Natural killer cell (primary cell): ENCODE measurements at regions not wholly inside any gene's neighbourhood (a gene's known extent, or its start where the extent isn't known, plus 50 kb on each side); places are given as distances from the start of the nearest gene placed in this dataset.

Experiments used
- ATAC-seq, 3 donors: fragments of 150-1000 bp in 2 of 3; fragments of 200-7000 bp in 1 of 3; cut with Tn5 transposase; 1 replicate in 1 of 3; 2 replicates in 2 of 3; pipeline ENCODE4 v1.10.0; 2021; ENCODE audit warnings: mild to moderate bottlenecking in 2 of 3, moderate library complexity in 2 of 3
- DNase-seq, 2 donors: peaks; one replicate each; pipeline versions ENCODE4 v3.0.0 to v3.0.0-alpha.2; 2013 to 2021; ENCODE audit warnings: mixed read lengths in 1 of 2
- H3K27ac ChIP-seq: one replicate; pipeline ENCODE4 v1.5.1; 2013; ENCODE audit warnings: mild to moderate bottlenecking, low read length
- H3K27me3 ChIP-seq: one replicate; pipeline ENCODE4 v1.6.1; 2013; ENCODE audit warnings: low read length; ENCODE audit not compliant: control insufficient read depth, insufficient read depth
- H3K36me3 ChIP-seq: one replicate; pipeline ENCODE4 v1.6.1; 2013; ENCODE audit warnings: low read length; ENCODE audit not compliant: control insufficient read depth, insufficient read depth
- H3K4me1 ChIP-seq: one replicate; pipeline ENCODE4 v1.6.1; 2013; ENCODE audit warnings: low read length; ENCODE audit not compliant: control insufficient read depth, insufficient read depth
- H3K4me3 ChIP-seq: one replicate; pipeline ENCODE4 v1.5.1; 2013; ENCODE audit warnings: low read length
- H3K9me3 ChIP-seq: one replicate; pipeline ENCODE4 v1.6.1; 2013; ENCODE audit warnings: low read length; ENCODE audit not compliant: control insufficient read depth, insufficient read depth
- H3K27ac Mint-ChIP-seq, 2 donors: one replicate each; pipeline ENCODE4 v1.8.0; 2022; ENCODE audit warnings: mild to moderate bottlenecking in 2 of 2, mixed read lengths in 2 of 2, moderate library complexity in 1 of 2
- H3K27me3 Mint-ChIP-seq, 2 donors: one replicate each; pipeline ENCODE4 v1.8.0; 2022; ENCODE audit warnings: low read depth in 2 of 2, mixed read lengths in 2 of 2
- H3K36me3 Mint-ChIP-seq: one replicate; pipeline ENCODE4 v1.8.0; 2022; ENCODE audit warnings: mixed read lengths
- H3K4me1 Mint-ChIP-seq, 2 donors: one replicate each; pipeline ENCODE4 v1.8.0; 2022; ENCODE audit warnings: mixed read lengths in 2 of 2
- H3K4me3 Mint-ChIP-seq: one replicate; pipeline ENCODE4 v1.8.0; 2022; ENCODE audit warnings: mild to moderate bottlenecking, moderate library complexity, mixed read lengths
- H3K9me3 Mint-ChIP-seq, 2 donors: one replicate each; pipeline ENCODE4 v1.8.0; 2022; ENCODE audit warnings: mixed read lengths in 2 of 2
- WGBS: methylation state at CpG from one replicate; pipeline ENCODE4 v1.1.7; 2013; ENCODE audit warnings: missing lambda C conversion rate; ENCODE audit not compliant: insufficient coverage; 5-methylcytosine and 5-hydroxymethylcytosine counted together
- intact Hi-C: fragments of 100-400 bp; cut with micrococcal nuclease; formaldehyde crosslinking; loops from one replicate; pipeline ENCODE4 v1.14.2; 2022
- TF ChIP-seq, protein P1 (sequence below): fragments of 200-600 bp; IDR thresholded peaks from one replicate; pipeline ENCODE4 v1.8.0; 2022; ENCODE audit warnings: antibody characterized with exemption

DNA sequence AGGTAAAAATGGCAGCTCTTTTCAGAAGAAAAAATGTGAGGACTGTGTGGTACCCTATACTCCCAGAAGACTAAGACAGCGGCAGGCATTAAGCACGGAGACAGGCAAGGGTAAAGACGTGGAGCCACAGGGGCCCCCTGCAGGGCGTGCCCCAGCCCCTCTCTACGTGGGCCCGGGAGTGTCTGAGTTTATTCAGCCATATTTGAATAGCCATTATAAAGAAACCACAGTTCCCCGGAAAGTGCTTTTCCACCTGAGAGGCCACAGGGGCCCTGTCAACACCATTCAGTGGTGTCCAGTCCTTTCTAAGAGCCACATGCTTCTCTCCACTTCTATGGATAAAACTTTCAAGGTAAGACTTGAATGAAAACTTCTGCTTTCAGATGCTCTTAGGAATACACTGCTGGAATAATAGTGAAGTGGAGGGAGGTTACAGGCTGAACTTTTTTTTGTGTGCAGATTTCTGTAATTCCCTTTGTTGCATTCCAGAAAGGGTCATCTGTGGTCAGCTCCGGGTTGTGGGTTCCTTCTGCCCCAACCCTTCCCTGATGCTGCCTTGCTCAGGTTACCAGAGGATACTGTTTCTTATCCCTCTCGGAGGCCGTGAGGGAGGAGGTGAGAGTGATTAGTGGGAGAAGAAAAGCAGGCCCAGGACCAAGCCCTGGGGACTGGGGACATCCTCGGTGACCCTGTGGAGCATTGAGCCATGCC is 58.4 kb downstream of the SLC25A47 start:
- DNase-seq (no peak), ATAC-seq (no peak)
- no peak overlapping the region for H3K4me3 Mint-ChIP-seq
- TF ChIP-seq, protein P1, sequence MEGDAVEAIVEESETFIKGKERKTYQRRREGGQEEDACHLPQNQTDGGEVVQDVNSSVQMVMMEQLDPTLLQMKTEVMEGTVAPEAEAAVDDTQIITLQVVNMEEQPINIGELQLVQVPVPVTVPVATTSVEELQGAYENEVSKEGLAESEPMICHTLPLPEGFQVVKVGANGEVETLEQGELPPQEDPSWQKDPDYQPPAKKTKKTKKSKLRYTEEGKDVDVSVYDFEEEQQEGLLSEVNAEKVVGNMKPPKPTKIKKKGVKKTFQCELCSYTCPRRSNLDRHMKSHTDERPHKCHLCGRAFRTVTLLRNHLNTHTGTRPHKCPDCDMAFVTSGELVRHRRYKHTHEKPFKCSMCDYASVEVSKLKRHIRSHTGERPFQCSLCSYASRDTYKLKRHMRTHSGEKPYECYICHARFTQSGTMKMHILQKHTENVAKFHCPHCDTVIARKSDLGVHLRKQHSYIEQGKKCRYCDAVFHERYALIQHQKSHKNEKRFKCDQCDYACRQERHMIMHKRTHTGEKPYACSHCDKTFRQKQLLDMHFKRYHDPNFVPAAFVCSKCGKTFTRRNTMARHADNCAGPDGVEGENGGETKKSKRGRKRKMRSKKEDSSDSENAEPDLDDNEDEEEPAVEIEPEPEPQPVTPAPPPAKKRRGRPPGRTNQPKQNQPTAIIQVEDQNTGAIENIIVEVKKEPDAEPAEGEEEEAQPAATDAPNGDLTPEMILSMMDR = no peak
- intact Hi-C loops = loop anchor here (2.0 to 10.0 kb wide), 4 partner anchors 93 to 1245 kb away; no protein-coding TSS in a partner anchor
- Histone ChIP-seq H3K9me3 (no peaks in the 10 kb centered on the region), H3K27ac (no peak overlapping the region), H3K36me3 (peaks cover 9% of the 10 kb centered on the region), H3K4me3 (no peak overlapping the region), H3K4me1 (peaks cover 13% of the 10 kb centered on the region), H3K27me3 (no peaks in the 10 kb centered on the region)
- H3K4me1 Mint-ChIP-seq = peaks cover 20 to 23% of the 10 kb centered on the region in 2 donors
- H3K27ac Mint-ChIP-seq = no peak overlapping the region
- H3K9me3 Mint-ChIP-seq = no peaks in the 10 kb centered on the region
- WGBS = 96% methylated on average over 11 of the region's 11 CpGs
- H3K36me3 Mint-ChIP-seq = no peaks in the 10 kb centered on the region
- peaks cover 0 to 3% of the 10 kb centered on the region in 2 donors for H3K27me3 Mint-ChIP-seq

DNA sequence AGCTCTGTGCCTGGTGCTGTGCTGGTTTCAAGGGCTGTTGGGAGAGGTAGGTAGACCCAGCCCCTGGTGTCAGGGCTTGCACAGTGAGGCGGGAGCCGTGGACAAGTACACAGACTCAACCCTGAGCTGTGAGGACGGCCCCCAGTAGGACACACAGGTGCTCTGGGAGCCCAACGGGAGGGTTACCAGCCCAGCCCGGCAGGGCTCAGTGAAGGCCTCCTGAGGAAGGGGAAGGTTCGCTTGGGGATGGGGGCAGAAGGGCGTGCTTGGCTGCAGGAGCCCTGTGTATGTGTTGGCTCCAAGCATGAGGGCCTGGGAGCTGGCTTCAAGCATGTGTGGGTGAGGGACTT is 58.9 kb downstream of the SLC25A47 start:
- Mint-ChIP-seq H3K27me3 (peaks cover 0 to 3% of the 10 kb centered on the region in 2 donors), H3K4me3 (no peak overlapping the region), H3K9me3 (no peaks in the 10 kb centered on the region), H3K36me3 (no peaks in the 10 kb centered on the region), H3K27ac (no peak overlapping the region), H3K4me1 (peaks cover 15 to 18% of the 10 kb centered on the region in 2 donors)
- WGBS = 88% methylated on average over 7 of the region's 7 CpGs
- H3K4me3 ChIP-seq = no peak overlapping the region
- DNase-seq (no peak), ATAC-seq (no peak)
- TF ChIP-seq, protein P1 = no peak
- no peak overlapping the region for H3K27ac ChIP-seq
- intact Hi-C loops = loop anchor here (2.0 to 10.0 kb wide), 4 partner anchors 93 to 1245 kb away; no protein-coding TSS in a partner anchor
- H3K36me3 ChIP-seq = peaks cover 9% of the 10 kb centered on the region
- H3K27me3 ChIP-seq = no peaks in the 10 kb centered on the region
- peaks cover 8% of the 10 kb centered on the region for H3K4me1 ChIP-seq
- no peaks in the 10 kb centered on the region for H3K9me3 ChIP-seq

DNA sequence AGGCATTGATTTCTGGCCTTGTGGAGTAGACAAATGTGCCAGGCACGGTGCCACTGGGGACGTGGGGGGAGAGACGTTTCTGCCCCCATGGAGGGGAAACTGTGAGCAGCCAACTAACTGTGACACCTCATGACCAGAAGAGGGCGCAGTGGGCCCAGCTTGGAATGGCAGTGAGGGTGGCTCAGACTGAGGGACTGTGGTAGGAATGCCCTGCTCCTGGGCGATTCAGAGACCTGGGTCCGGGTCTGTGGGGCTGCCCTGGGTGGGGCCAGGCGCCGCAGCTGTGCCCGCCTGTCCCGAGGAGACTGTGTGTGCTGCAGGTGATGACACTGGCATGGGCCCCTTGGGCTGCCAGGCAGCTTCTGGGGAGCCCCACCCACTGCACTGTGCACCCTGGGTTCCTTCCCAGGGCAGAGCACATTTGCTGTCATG is 60.6 kb downstream of the SLC25A47 start:
- H3K27ac Mint-ChIP-seq = peak overlapping the region in 1 of 2 donors; percentile 56
- no peaks in the 10 kb centered on the region for H3K9me3 Mint-ChIP-seq
- Histone ChIP-seq H3K9me3 (no peaks in the 10 kb centered on the region), H3K36me3 (peaks cover 9% of the 10 kb centered on the region), H3K4me1 (no peaks in the 10 kb centered on the region), H3K27me3 (no peaks in the 10 kb centered on the region), H3K27ac (no peak overlapping the region), H3K4me3 (no peak overlapping the region)
- ATAC-seq (peak; percentile 88 to 94 (median 94)), DNase-seq (peak; percentile 63 to 84)
- H3K4me3 Mint-ChIP-seq = no peak overlapping the region
- intact Hi-C loops = loop anchor here (2.0 to 10.0 kb wide), 4 partner anchors 91 to 1243 kb away; no protein-coding TSS in a partner anchor
- H3K4me1 Mint-ChIP-seq = peaks cover 10 to 20% of the 10 kb centered on the region in 2 donors
- WGBS = 40% methylated on average over 10 of the region's 10 CpGs
- H3K36me3 Mint-ChIP-seq = no peaks in the 10 kb centered on the region
- peaks cover 0 to 3% of the 10 kb centered on the region in 2 donors for H3K27me3 Mint-ChIP-seq
- TF ChIP-seq, protein P1 = peak; percentile 83
